GM13976 (cell line): ENCODE measurements at regions not wholly inside any gene's neighbourhood (a gene's known extent, or its start where the extent isn't known, plus 50 kb on each side); places are given as distances from the start of the nearest gene placed in this dataset.

Experiments
- DNase-seq: peaks from one replicate; pipeline ENCODE4 v3.0.0; 2012; ENCODE audit warnings: low spot score
- in situ Hi-C: fragments of 300-500 bp; cut with MboI; formaldehyde crosslinking; loops from one replicate; pipeline ENCODE4 v1.12.0; 2022; ENCODE audit warnings: low sequenced_read_pairs, mixed read lengths, inconsistent platforms; ENCODE audit not compliant: unreplicated experiment
- TF ChIP-seq, protein P1 (sequence below): IDR thresholded peaks from 2 replicates; pipeline ENCODE4 v1.5.1; 2012; ENCODE audit warnings: borderline replicate concordance, mild to moderate bottlenecking; ENCODE audit not compliant: insufficient read depth; ENCODE audit errors: extremely low read depth, missing control alignments, control extremely low read depth

GRCh38 chr7:36039671-36040070, 113.4 kb upstream of the EEPD1 start:
- TF ChIP-seq, protein P1, sequence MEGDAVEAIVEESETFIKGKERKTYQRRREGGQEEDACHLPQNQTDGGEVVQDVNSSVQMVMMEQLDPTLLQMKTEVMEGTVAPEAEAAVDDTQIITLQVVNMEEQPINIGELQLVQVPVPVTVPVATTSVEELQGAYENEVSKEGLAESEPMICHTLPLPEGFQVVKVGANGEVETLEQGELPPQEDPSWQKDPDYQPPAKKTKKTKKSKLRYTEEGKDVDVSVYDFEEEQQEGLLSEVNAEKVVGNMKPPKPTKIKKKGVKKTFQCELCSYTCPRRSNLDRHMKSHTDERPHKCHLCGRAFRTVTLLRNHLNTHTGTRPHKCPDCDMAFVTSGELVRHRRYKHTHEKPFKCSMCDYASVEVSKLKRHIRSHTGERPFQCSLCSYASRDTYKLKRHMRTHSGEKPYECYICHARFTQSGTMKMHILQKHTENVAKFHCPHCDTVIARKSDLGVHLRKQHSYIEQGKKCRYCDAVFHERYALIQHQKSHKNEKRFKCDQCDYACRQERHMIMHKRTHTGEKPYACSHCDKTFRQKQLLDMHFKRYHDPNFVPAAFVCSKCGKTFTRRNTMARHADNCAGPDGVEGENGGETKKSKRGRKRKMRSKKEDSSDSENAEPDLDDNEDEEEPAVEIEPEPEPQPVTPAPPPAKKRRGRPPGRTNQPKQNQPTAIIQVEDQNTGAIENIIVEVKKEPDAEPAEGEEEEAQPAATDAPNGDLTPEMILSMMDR = no peak
- in situ Hi-C loops = no loop called here
- no peak for DNase-seq

DNA sequence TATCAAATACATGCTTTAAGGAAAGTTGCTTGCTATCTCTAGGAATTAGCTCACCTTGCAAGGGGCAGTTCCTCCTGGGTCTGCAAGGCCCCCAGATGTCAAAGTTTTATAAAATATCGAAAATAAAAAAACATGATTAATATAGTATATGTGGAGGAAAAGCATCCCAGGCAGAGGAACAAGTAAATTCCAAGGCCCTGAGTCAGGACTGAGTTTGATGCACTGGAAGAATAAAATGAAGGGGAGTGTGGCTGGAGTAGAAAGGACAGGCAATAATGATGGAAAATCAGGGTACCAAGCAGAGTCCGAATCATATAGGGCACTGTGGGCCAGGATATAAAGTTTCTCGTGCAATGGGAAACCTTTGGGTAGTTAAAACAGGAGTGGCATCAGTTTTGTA, 112.4 kb upstream of the EEPD1 start:
- DNase-seq = no peak
- in situ Hi-C loops = no loop called here
- TF ChIP-seq, protein P1 = no peak

GRCh38 chr7:36044101-36044892, 108.8 kb upstream of the EEPD1 start:
- no peak for DNase-seq
- TF ChIP-seq, protein P1 = no peak
- in situ Hi-C loops = no loop called here

DNA sequence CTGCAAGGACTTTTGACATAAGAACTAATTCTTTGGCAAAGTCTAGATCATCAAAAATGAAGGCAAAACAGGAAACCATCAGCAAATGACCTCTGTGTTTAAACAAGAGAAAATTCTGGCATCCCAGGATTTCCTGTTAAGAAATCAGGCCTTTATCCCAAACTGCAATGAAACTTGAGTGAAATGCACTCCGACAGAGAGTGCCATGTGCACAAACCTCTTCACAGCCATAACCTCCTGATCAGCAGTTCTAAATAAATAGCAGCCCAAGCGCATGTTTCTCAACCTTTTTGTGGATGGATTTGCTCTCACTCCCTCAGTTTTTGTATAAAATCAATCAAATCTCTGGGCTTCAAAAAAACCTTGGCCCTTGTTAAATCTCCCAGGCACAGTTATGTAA, 107.7 kb upstream of the EEPD1 start:
- in situ Hi-C loops = no loop called here
- TF ChIP-seq, protein P1 = no peak
- no peak for DNase-seq

DNA sequence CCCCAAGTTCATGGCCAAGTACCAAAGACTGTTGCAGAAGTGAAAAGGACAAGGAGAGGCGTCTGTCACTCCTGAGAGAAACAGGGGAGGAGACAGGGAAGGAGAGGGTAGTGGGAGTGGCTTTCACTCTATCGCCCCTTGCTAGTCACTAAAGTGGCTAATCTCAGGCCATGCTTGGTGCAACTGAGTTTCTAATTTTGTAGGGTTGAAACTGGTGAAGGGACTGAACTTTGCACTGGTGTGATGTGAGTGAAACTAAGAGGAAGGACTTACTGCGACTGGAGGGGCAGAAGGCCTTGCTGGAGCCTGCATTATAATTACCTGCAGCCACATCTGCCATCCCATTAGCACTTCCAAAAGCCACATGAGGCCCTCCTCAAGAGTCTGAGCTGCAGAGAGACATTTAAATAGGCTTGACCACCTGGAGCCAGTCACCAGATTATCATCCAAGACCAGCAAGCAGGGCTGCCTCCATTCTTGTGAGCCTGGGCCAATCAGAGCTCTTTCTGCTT, 107.2 kb upstream of the EEPD1 start:
- TF ChIP-seq, protein P1 = no peak
- DNase-seq = no peak
- in situ Hi-C loops = no loop called here

DNA sequence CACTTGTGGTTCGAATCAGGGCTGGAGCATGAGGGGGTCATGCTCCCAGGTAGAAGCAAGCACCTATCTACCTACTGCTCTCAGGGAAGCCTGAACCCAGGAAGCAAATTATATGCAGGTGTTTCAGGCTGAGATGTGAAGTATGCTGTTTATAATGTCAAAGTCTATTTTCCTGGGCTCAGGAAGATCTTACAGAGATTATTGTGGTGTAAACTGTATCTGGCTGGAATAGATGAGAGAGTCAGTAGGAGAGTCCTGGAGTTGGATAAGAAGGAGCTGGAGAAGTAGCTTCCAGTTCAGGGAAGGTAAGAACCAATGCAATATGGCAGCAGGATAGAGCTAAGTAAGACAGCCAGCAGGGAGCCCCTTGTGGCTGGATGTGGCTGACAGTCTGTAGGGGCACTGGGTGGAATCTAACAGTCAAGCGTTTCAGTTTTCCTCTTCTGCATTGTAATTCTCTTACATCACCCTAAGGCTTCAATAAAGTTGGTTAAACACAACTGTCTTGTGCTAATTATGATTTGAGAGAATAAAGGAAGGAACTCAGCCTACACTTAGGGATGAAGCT, 105.9 kb upstream of the EEPD1 start:
- DNase-seq = no peak
- TF ChIP-seq, protein P1 = no peak
- in situ Hi-C loops = no loop called here
